ENCODE measurements at regions not wholly inside any gene's neighbourhood (a gene's known extent, or its start where the extent isn't known, plus 50 kb on each side); places are given as distances from the start of the nearest gene placed in this dataset.

- ATAC-seq (ENCODE audit: low read depth), result no peak
These were observed 758.7 kb downstream of the BRD1 start for GRCh38 chr22:49068861-49069500.

DNA sequence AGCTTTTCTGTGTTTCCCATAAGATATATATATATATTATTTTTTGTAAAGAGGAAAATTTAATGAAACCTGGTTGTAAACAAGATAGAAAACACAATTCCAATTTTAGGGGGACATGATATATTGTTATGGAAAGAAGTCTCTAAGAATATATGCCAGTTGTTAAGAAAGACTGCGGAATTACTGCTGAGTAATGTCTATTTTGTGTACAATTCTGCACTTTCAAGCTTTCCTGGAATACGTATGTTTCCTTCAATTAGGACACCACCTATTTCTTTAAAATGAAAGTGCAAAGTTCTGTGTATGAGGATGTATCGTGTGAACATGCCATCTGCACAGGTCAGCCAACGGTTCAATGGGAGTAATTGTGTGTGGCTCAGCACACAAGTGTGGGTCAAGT is 760.2 kb downstream of the BRD1 start:
- Mint-ChIP-seq H3K27ac (no peak overlapping the region), H3K4me1 (no peaks in the 10 kb centered on the region), H3K27me3 (peaks cover 4% of the 10 kb centered on the region), H3K9me3 (ENCODE audit: insufficient read depth) (no peaks in the 10 kb centered on the region), H3K4me3 (no peak overlapping the region)
- Histone ChIP-seq H3K4me1 (ENCODE audit: control insufficient read depth in 2 of 2, insufficient read depth in 2 of 2, low read length in 2 of 2) (no peaks in the 10 kb centered on the region), H3K27me3 (replicated peaks in 1 of 4; ENCODE audit: control extremely low read depth in 1 of 4, control insufficient read depth in 3 of 4, insufficient read depth in 4 of 4, low read length in 3 of 4) (peaks cover 0 to 3% (median 0%) of the 10 kb centered on the region in 4 experiments), H3K27ac (ENCODE audit: low read length in 2 of 2) (no peak overlapping the region), H4K20me1 (ENCODE audit: control insufficient read depth, insufficient read depth, low read length, poor library complexity, severe bottlenecking) (no peaks in the 10 kb centered on the region), H2AFZ (ENCODE audit: insufficient read depth, low read depth, low read length, poor library complexity, severe bottlenecking) (no peak overlapping the region), H3K36me3 (replicated peaks in 1 of 2; ENCODE audit: control extremely low read depth in 1 of 2, control insufficient read depth in 1 of 2, extremely low read depth in 1 of 2, insufficient read depth in 2 of 2, low read length in 1 of 2) (no peaks in the 10 kb centered on the region), H3K9me3 (ENCODE audit: control extremely low read depth in 1 of 3, control insufficient read depth in 2 of 3, insufficient read depth in 1 of 3, low read length in 2 of 3) (no peaks in the 10 kb centered on the region), H3K79me2 (ENCODE audit: control insufficient read depth, insufficient read depth, low read length) (no peaks in the 10 kb centered on the region), H3K4me2 (replicated peaks; ENCODE audit: low read depth, low read length, poor library complexity, severe bottlenecking) (no peak overlapping the region), H3K9ac (ENCODE audit: low read length) (no peak overlapping the region), H3K4me3 (ENCODE audit: control extremely low read depth in 1 of 5, extremely low read depth in 1 of 5, insufficient read depth in 1 of 5, low read depth in 2 of 5, low read length in 4 of 5) (no peak overlapping the region)
- ChIA-PET CTCF (no interaction called here), POLR2A (no interaction called here)
- ATAC-seq (ENCODE audit: low read depth) (no peak), DNase-seq (no peak)
- intact Hi-C loops (cut with micrococcal nuclease), result no loop called here
- 93% methylated on average over 3 of the region's 4 CpGs for WGBS (ENCODE audit: insufficient coverage)
- TF ChIP-seq CTCF (IDR thresholded peaks at IDR 0.05), result no peak
- no peak for TF ChIP-seq EZH2 (IDR thresholded peaks at IDR 0.05; ENCODE audit: borderline replicate concordance, insufficient read depth, low read depth, low read length, poor library complexity, severe bottlenecking)

More at GRCh38 chr22:49068861-49069500, 758.7 kb downstream of the BRD1 start:
- Histone ChIP-seq H3K79me2 (ENCODE audit: control insufficient read depth, insufficient read depth, low read length) (no peaks in the 10 kb centered on the region), H3K9me3 (ENCODE audit: control extremely low read depth in 1 of 3, control insufficient read depth in 2 of 3, insufficient read depth in 1 of 3, low read length in 2 of 3) (peaks cover 0 to 3% (median 0%) of the 10 kb centered on the region in 3 donors), H4K20me1 (ENCODE audit: control insufficient read depth, insufficient read depth, low read length, poor library complexity, severe bottlenecking) (no peaks in the 10 kb centered on the region), H3K4me3 (ENCODE audit: control extremely low read depth in 1 of 5, extremely low read depth in 1 of 5, insufficient read depth in 1 of 5, low read depth in 2 of 5, low read length in 4 of 5) (no peak overlapping the region), H3K4me2 (replicated peaks; ENCODE audit: low read depth, low read length, poor library complexity, severe bottlenecking) (no peak overlapping the region), H3K36me3 (replicated peaks in 1 of 2; ENCODE audit: control extremely low read depth in 1 of 2, control insufficient read depth in 1 of 2, extremely low read depth in 1 of 2, insufficient read depth in 2 of 2, low read length in 1 of 2) (no peaks in the 10 kb centered on the region), H3K27me3 (replicated peaks in 1 of 4; ENCODE audit: control extremely low read depth in 1 of 4, control insufficient read depth in 3 of 4, insufficient read depth in 4 of 4, low read length in 3 of 4) (no peaks in the 10 kb centered on the region), H3K27ac (ENCODE audit: low read length in 2 of 2) (no peak overlapping the region), H3K4me1 (ENCODE audit: control insufficient read depth in 2 of 2, insufficient read depth in 2 of 2, low read length in 2 of 2) (no peaks in the 10 kb centered on the region), H2AFZ (ENCODE audit: insufficient read depth, low read depth, low read length, poor library complexity, severe bottlenecking) (no peak overlapping the region), H3K9ac (ENCODE audit: low read length) (no peak overlapping the region)
- no peaks in the 10 kb centered on the region for H3K9me3 Mint-ChIP-seq (ENCODE audit: insufficient read depth)
- CTCF ChIA-PET, result no interaction called here
- peaks cover 1% of the 10 kb centered on the region for H3K27me3 Mint-ChIP-seq
- DNase-seq, result no peak
- H3K4me3 Mint-ChIP-seq, result no peak overlapping the region
- TF ChIP-seq EZH2 (IDR thresholded peaks at IDR 0.05; ENCODE audit: borderline replicate concordance, insufficient read depth, low read depth, low read length, poor library complexity, severe bottlenecking) (no peak), CTCF (IDR thresholded peaks at IDR 0.05) (no peak)
- H3K4me1 Mint-ChIP-seq, result no peaks in the 10 kb centered on the region
- POLR2A ChIA-PET, result no interaction called here
- intact Hi-C loops (cut with micrococcal nuclease), result no loop called here
- H3K27ac Mint-ChIP-seq, result no peak overlapping the region
- WGBS (ENCODE audit: insufficient coverage), result 81% methylated on average over 14 of the region's 15 CpGs
